Astrocyte of the spinal cord (primary cell): ENCODE measurements at regions not wholly inside any gene's neighbourhood (a gene's known extent, or its start where the extent isn't known, plus 50 kb on each side); places are given as distances from the start of the nearest gene placed in this dataset.

ENCODE experiments used
- DNase-seq: peaks from one replicate; pipeline ENCODE4 v3.0.0; 2011; ENCODE audit warnings: low read depth, low spot score
- H3K4me3 ChIP-seq: 2 replicates; pipeline ENCODE4 v1.5.1; 2011; ENCODE audit warnings: low read depth, mild to moderate bottlenecking, low read length, moderate library complexity
- CTCF ChIP-seq: IDR thresholded peaks from 2 replicates; pipeline ENCODE4 v1.5.1; 2012; ENCODE audit warnings: low read depth, mild to moderate bottlenecking, low read length, inconsistent platforms
- in situ Hi-C: cut with HindIII; loops from 2 replicates; pipeline ENCODE4 v1.10.0; 2017; ENCODE audit warnings: low sequenced_read_pairs

GRCh38 chr3:68256635-68257223, 602.3 kb upstream of the SUCLG2 start:
- DNase-seq: no peak
- TF ChIP-seq CTCF: no peak
- in situ Hi-C loops: no loop called here
- H3K4me3 ChIP-seq: no peak overlapping the region

GRCh38 chr3:68249265-68249664, 594.9 kb upstream of the SUCLG2 start:
- no peak for TF ChIP-seq CTCF
- no peak for DNase-seq
- in situ Hi-C loops: no loop called here
- no peak overlapping the region for H3K4me3 ChIP-seq

- no peak for TF ChIP-seq CTCF
- no peak overlapping the region for H3K4me3 ChIP-seq
- DNase-seq: no peak
- in situ Hi-C loops: no loop called here
Measured at GRCh38 chr3:68242606-68243005, 588.2 kb upstream of the SUCLG2 start.

GRCh38 chr3:68239542-68239941, 585.1 kb upstream of the SUCLG2 start:
- no peak for DNase-seq
- no peak overlapping the region for H3K4me3 ChIP-seq
- TF ChIP-seq CTCF: no peak
- in situ Hi-C loops: no loop called here

- no peak overlapping the region for H3K4me3 ChIP-seq
- in situ Hi-C loops: no loop called here
- DNase-seq: no peak
- TF ChIP-seq CTCF: no peak
Measured at GRCh38 chr3:68234076-68234780, 579.8 kb upstream of the SUCLG2 start.

- no peak overlapping the region for H3K4me3 ChIP-seq
- no peak for TF ChIP-seq CTCF
- in situ Hi-C loops: no loop called here
- DNase-seq: no peak
Measured at GRCh38 chr3:68228856-68229255, 574.4 kb upstream of the SUCLG2 start.
